ENCODE measurements at regions not wholly inside any gene's neighbourhood (a gene's known extent, or its start where the extent isn't known, plus 50 kb on each side); places are given as distances from the start of the nearest gene placed in this dataset.
"Not testable (repeated sequence)": the region's sequence is repeated elsewhere in the genome, so short reads cannot be mapped to it uniquely, and the experiment has no call there.

- no peak for DNase-seq (ENCODE audit: low read depth)
These were observed 291.6 kb downstream of the DAD1 start for GRCh38 chr14:22297376-22297775.

GRCh38 chr14:22296722-22297121 is 292.3 kb downstream of the DAD1 start:
- DNase-seq (ENCODE audit: low read depth), result no peak

GRCh38 chr14:22296088-22296487 is 292.9 kb downstream of the DAD1 start:
- no peak for DNase-seq (ENCODE audit: low read depth)

- no peak for DNase-seq (ENCODE audit: low read depth)
These were observed 297.6 kb downstream of the DAD1 start for GRCh38 chr14:22291406-22291805.

GRCh38 chr14:22289570-22289969 is 299.5 kb downstream of the DAD1 start:
- no peak for DNase-seq (ENCODE audit: low read depth)

GRCh38 chr14:22285991-22286390 is 303.0 kb downstream of the DAD1 start:
- DNase-seq (ENCODE audit: low read depth), result no peak

GRCh38 chr14:22282949-22283348 is 306.1 kb downstream of the DAD1 start:
- DNase-seq (ENCODE audit: low read depth), result no peak

- DNase-seq (ENCODE audit: low read depth), result no peak
These were observed 306.6 kb downstream of the DAD1 start for GRCh38 chr14:22282417-22282816.

GRCh38 chr14:22281447-22281874 is 307.6 kb downstream of the DAD1 start:
- not testable (repeated sequence) for DNase-seq (ENCODE audit: low read depth)

GRCh38 chr14:22280497-22281316 is 308.3 kb downstream of the DAD1 start:
- DNase-seq (ENCODE audit: low read depth), result no peak

- no peak for DNase-seq (ENCODE audit: low read depth)
These were observed 311.9 kb downstream of the DAD1 start for GRCh38 chr14:22276913-22277816.

GRCh38 chr14:22271838-22272799 is 316.9 kb downstream of the DAD1 start:
- no peak for DNase-seq (ENCODE audit: low read depth)

GRCh38 chr14:22268875-22269274 is 320.1 kb downstream of the DAD1 start:
- DNase-seq (ENCODE audit: low read depth), result no peak

- DNase-seq (ENCODE audit: low read depth), result no peak
These were observed 322.3 kb downstream of the DAD1 start for GRCh38 chr14:22266683-22267082.

GRCh38 chr14:22266142-22266442 is 322.9 kb downstream of the DAD1 start:
- DNase-seq (ENCODE audit: low read depth), result no peak

- no peak for DNase-seq (ENCODE audit: low read depth)
These were observed 323.5 kb downstream of the DAD1 start for GRCh38 chr14:22265319-22266141.

- DNase-seq (ENCODE audit: low read depth), result no peak
These were observed 324.3 kb downstream of the DAD1 start for GRCh38 chr14:22264759-22265158.

- no peak for DNase-seq (ENCODE audit: low read depth)
These were observed 325.1 kb downstream of the DAD1 start for GRCh38 chr14:22263961-22264360.

- DNase-seq (ENCODE audit: low read depth), result no peak
These were observed 326.1 kb downstream of the DAD1 start for GRCh38 chr14:22262881-22263280.

GRCh38 chr14:22255017-22255950 is 333.7 kb downstream of the DAD1 start:
- no peak for DNase-seq (ENCODE audit: low read depth)
